ENCODE measurements at regions not wholly inside any gene's neighbourhood (a gene's known extent, or its start where the extent isn't known, plus 50 kb on each side); places are given as distances from the start of the nearest gene placed in this dataset.

DNA sequence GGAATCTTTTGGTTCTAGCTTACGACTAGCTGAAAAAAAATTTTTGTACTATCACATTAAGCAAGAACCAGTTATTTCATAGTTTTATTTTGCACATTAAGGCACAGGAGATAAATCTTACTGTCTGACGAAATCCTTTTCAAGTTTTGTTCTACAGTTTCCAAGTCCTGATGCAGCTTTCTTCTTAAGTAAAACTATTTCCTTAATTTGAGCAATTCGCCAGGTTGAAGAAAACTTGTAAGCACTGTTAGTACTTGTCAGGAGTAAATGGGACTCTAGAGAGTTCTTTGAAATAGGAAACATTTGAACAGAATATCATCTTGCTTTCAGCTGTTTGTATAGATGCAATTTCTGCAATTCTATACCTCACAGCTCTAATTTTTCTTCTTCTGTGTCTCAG, 318.8 kb upstream of the ELAVL2 start:
- TF ChIP-seq, protein P1, sequence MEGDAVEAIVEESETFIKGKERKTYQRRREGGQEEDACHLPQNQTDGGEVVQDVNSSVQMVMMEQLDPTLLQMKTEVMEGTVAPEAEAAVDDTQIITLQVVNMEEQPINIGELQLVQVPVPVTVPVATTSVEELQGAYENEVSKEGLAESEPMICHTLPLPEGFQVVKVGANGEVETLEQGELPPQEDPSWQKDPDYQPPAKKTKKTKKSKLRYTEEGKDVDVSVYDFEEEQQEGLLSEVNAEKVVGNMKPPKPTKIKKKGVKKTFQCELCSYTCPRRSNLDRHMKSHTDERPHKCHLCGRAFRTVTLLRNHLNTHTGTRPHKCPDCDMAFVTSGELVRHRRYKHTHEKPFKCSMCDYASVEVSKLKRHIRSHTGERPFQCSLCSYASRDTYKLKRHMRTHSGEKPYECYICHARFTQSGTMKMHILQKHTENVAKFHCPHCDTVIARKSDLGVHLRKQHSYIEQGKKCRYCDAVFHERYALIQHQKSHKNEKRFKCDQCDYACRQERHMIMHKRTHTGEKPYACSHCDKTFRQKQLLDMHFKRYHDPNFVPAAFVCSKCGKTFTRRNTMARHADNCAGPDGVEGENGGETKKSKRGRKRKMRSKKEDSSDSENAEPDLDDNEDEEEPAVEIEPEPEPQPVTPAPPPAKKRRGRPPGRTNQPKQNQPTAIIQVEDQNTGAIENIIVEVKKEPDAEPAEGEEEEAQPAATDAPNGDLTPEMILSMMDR (IDR thresholded peaks at IDR 0.05), result no peak
- TF ChIP-seq EZH2 (IDR thresholded peaks at IDR 0.05; ENCODE audit: borderline replicate concordance, insufficient read depth, low read depth, low read length, poor library complexity, severe bottlenecking), result no peak
